ENCODE measurements at regions not wholly inside any gene's neighbourhood (a gene's known extent, or its start where the extent isn't known, plus 50 kb on each side); places are given as distances from the start of the nearest gene placed in this dataset.

GRCh38 chrX:14476205-14476604, 53.1 kb upstream of the GLRA2 start:
- Histone ChIP-seq H3K27ac (ENCODE audit: low read depth, low read length) (no peak overlapping the region), H3K9me3 (ENCODE audit: control insufficient read depth, insufficient read depth, low read length) (no peaks in the 10 kb centered on the region), H3K27me3 (ENCODE audit: control insufficient read depth, insufficient read depth, low read length) (no peaks in the 10 kb centered on the region), H3K4me3 (ENCODE audit: low read depth, low read length) (no peak overlapping the region)
- TF ChIP-seq, protein P1, sequence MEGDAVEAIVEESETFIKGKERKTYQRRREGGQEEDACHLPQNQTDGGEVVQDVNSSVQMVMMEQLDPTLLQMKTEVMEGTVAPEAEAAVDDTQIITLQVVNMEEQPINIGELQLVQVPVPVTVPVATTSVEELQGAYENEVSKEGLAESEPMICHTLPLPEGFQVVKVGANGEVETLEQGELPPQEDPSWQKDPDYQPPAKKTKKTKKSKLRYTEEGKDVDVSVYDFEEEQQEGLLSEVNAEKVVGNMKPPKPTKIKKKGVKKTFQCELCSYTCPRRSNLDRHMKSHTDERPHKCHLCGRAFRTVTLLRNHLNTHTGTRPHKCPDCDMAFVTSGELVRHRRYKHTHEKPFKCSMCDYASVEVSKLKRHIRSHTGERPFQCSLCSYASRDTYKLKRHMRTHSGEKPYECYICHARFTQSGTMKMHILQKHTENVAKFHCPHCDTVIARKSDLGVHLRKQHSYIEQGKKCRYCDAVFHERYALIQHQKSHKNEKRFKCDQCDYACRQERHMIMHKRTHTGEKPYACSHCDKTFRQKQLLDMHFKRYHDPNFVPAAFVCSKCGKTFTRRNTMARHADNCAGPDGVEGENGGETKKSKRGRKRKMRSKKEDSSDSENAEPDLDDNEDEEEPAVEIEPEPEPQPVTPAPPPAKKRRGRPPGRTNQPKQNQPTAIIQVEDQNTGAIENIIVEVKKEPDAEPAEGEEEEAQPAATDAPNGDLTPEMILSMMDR (IDR thresholded peaks at IDR 0.05; ENCODE audit: low read depth, low read length), result no peak
- POLR2A ChIA-PET, result no interaction called here
- DNase-seq (ENCODE audit: low read depth, low spot score), result no peak
- CTCF ChIA-PET, result no interaction called here

DNA sequence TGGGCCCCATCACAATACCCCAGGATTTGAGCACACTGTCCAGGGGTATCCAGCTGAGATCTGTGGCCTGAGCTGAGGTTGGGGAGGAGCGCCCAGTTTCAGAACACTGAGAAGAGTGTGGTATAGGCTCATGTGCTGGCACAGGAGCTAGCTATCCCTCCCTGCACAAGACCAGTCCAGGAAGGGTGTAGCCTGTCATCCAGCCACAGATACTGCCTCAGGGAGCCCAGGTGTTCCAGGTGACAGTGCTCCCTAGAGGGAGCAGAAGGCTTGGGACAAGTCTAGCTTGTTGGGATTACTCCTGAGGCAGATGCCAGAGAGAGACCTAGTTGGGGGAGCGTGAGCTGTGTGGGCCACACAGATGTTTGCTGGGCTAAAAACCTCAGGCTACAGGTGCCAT, 79.6 kb upstream of the GLRA2 start:
- ChIA-PET POLR2A (no interaction called here), CTCF (no interaction called here)
- no peak for DNase-seq (ENCODE audit: low read depth, low spot score)
- Histone ChIP-seq H3K4me3 (ENCODE audit: low read depth, low read length) (no peak overlapping the region), H3K9me3 (ENCODE audit: control insufficient read depth, insufficient read depth, low read length) (no peaks in the 10 kb centered on the region), H3K27ac (ENCODE audit: low read depth, low read length) (no peak overlapping the region), H3K27me3 (ENCODE audit: control insufficient read depth, insufficient read depth, low read length) (no peaks in the 10 kb centered on the region)
- TF ChIP-seq, protein P1 (IDR thresholded peaks at IDR 0.05; ENCODE audit: low read depth, low read length), result no peak

DNA sequence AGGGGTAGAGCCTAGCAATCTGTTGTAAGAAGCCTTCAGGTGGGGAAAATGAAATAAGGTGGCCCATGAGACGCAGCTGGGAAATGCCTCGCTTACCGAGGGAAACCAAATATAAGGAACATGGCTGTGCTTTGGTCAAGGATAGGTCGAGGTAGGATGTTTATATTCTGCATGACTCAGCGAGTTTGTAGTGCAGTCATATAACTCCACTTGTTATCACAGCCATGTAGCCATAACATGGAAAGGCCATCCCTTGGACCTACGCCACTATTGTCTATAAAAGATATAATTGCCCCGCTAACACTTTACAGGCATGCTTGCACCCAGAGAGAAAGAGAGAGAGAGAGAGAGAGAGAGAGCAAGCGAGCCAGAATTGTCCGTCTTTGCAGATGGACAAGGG, 80.9 kb upstream of the GLRA2 start:
- no peak overlapping the region for H3K27ac ChIP-seq (ENCODE audit: low read depth, low read length)
- TF ChIP-seq, protein P1 (IDR thresholded peaks at IDR 0.05; ENCODE audit: low read depth, low read length), result no peak
- no peaks in the 10 kb centered on the region for H3K9me3 ChIP-seq (ENCODE audit: control insufficient read depth, insufficient read depth, low read length)
- H3K27me3 ChIP-seq (ENCODE audit: control insufficient read depth, insufficient read depth, low read length), result no peaks in the 10 kb centered on the region
- CTCF ChIA-PET, result no interaction called here
- POLR2A ChIA-PET, result no interaction called here
- H3K4me3 ChIP-seq (ENCODE audit: low read depth, low read length), result no peak overlapping the region
- DNase-seq (ENCODE audit: low read depth, low spot score), result no peak

DNA sequence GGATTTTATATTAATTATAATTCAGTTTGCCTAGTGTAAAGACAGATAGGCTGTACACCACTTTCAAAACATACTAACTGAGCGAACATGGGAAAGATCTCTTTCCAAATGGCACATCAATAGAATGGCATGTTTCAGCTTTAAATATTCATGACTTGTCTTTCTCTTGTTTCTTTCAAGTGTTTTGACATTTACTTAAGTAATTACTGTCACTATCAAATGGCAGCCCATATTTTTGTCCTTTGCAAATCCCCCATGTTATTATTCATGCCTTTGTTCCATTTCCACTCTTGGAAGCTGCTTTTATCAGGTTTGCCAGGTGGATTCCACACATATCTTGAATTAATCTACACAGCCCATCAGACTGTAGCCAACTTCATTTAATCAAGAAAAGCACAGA, 89.2 kb upstream of the GLRA2 start:
- Histone ChIP-seq H3K4me3 (ENCODE audit: low read depth, low read length) (no peak overlapping the region), H3K27ac (ENCODE audit: low read depth, low read length) (no peak overlapping the region), H3K9me3 (ENCODE audit: control insufficient read depth, insufficient read depth, low read length) (no peaks in the 10 kb centered on the region), H3K27me3 (ENCODE audit: control insufficient read depth, insufficient read depth, low read length) (no peaks in the 10 kb centered on the region)
- ChIA-PET POLR2A (no interaction called here), CTCF (no interaction called here)
- TF ChIP-seq, protein P1 (IDR thresholded peaks at IDR 0.05; ENCODE audit: low read depth, low read length), result no peak
- DNase-seq (ENCODE audit: low read depth, low spot score), result no peak

DNA sequence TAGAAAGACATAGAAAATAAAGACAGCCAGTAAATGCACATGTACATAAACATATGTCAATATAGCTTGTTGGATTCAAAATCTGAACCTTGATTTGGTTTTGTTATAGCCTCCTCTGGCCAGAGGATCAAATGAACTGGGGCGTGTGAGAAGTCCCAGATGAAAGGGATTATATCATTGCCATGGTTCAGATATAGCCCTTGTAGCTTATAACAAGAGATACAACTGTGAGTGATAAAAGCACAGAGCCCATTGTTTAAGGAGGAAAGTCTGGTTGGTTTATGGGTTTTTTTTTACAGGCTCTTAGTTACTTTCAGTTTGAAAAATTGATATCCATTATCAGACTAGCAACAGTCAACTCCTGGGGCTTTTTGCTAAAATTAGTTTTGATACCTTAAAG, 101.7 kb upstream of the GLRA2 start:
- DNase-seq (ENCODE audit: low read depth, low spot score), result no peak
- POLR2A ChIA-PET, result no interaction called here
- H3K4me3 ChIP-seq (ENCODE audit: low read depth, low read length), result no peak overlapping the region
- TF ChIP-seq, protein P1 (IDR thresholded peaks at IDR 0.05; ENCODE audit: low read depth, low read length), result no peak
- no peak overlapping the region for H3K27ac ChIP-seq (ENCODE audit: low read depth, low read length)
- CTCF ChIA-PET, result no interaction called here
- no peaks in the 10 kb centered on the region for H3K9me3 ChIP-seq (ENCODE audit: control insufficient read depth, insufficient read depth, low read length)
- H3K27me3 ChIP-seq (ENCODE audit: control insufficient read depth, insufficient read depth, low read length), result no peaks in the 10 kb centered on the region

Measured in AG04450 (cell line).